Vagina (tissue), 2 donors: ENCODE measurements at regions not wholly inside any gene's neighbourhood (a gene's known extent, or its start where the extent isn't known, plus 50 kb on each side); places are given as distances from the start of the nearest gene placed in this dataset.

Source experiments
- POLR2A ChIP-seq, 2 donors: fragments of 450-650 bp; IDR thresholded peaks; one replicate each; pipeline ENCODE4 v1.6.1; 2017; ENCODE audit warnings: antibody characterized with exemption in 2 of 2, mild to moderate bottlenecking in 2 of 2, moderate library complexity in 2 of 2
- POLR2AphosphoS5 ChIP-seq, 2 donors: sonication (generic); formaldehyde crosslinking; IDR thresholded peaks; one replicate each; pipeline ENCODE4 v1.9.0; 2017; ENCODE audit warnings: antibody characterized with exemption in 2 of 2, mild to moderate bottlenecking in 2 of 2, low read depth in 1 of 2; ENCODE audit not compliant: insufficient read depth in 1 of 2
- TF ChIP-seq, protein P1 (sequence below), 3 experiments: fragments of 450-650 bp in 2 of 3; fragments of 200-600 bp in 1 of 3; sonication (generic) in 1 of 3; IDR thresholded peaks; one replicate each; pipeline ENCODE4 v1.5.1; 2017 to 2019; ENCODE audit warnings: antibody characterized with exemption in 3 of 3, mild to moderate bottlenecking in 2 of 3, moderate library complexity in 2 of 3

DNA sequence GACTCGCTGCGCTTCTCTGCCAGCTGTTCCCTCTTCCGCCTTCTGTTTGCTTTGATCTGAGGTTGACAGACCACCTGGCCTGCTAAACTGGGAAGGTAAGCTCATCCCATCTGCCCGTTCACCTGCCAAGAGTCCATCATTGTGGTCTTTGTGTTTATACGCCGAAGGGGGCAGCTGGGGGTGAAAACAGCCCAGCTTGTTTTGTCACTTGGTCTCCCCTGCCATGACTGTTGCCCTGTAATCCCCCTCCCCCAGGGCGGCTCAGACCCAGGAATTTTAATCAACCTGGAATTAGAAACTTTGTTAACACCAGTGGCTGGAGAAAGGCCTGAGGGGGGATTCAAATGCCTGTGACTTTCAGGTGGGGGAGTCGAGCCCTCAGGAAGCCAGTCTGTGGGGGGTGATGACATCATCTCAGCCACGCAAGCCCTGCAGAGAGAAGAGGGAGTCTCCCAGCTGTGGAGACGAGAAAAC is 333.3 kb downstream of the BCOR start:
- TF ChIP-seq POLR2A (IDR thresholded peaks at IDR 0.05) (no peak), POLR2AphosphoS5 (IDR thresholded peaks at IDR 0.05; ENCODE audit: insufficient read depth in 1 of 2, low read depth in 1 of 2) (no peak)
- TF ChIP-seq, protein P1, sequence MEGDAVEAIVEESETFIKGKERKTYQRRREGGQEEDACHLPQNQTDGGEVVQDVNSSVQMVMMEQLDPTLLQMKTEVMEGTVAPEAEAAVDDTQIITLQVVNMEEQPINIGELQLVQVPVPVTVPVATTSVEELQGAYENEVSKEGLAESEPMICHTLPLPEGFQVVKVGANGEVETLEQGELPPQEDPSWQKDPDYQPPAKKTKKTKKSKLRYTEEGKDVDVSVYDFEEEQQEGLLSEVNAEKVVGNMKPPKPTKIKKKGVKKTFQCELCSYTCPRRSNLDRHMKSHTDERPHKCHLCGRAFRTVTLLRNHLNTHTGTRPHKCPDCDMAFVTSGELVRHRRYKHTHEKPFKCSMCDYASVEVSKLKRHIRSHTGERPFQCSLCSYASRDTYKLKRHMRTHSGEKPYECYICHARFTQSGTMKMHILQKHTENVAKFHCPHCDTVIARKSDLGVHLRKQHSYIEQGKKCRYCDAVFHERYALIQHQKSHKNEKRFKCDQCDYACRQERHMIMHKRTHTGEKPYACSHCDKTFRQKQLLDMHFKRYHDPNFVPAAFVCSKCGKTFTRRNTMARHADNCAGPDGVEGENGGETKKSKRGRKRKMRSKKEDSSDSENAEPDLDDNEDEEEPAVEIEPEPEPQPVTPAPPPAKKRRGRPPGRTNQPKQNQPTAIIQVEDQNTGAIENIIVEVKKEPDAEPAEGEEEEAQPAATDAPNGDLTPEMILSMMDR (IDR thresholded peaks at IDR 0.05) = no peak
